Stomach (tissue), 8 donors: ENCODE measurements at regions not wholly inside any gene's neighbourhood (a gene's known extent, or its start where the extent isn't known, plus 50 kb on each side); places are given as distances from the start of the nearest gene placed in this dataset.

Experiments
- DNase-seq, 2 donors: peaks; one replicate each; pipeline versions ENCODE4 v3.0.0 to v3.0.0-alpha.2; 2013 to 2019
- H3K27ac ChIP-seq, 5 donors: fragments of 200-600 bp in 4 of 5; sonication (generic) in 4 of 5; one replicate each; pipeline ENCODE4 v1.5.1; 2013 to 2019; ENCODE audit warnings: mild to moderate bottlenecking in 1 of 5, moderate library complexity in 1 of 5
- H3K27me3 ChIP-seq, 3 donors: fragments of 200-600 bp; sonication (generic); one replicate each; pipeline ENCODE4 v1.5.1; 2017 to 2019; ENCODE audit warnings: mixed run types in 1 of 3
- H3K36me3 ChIP-seq, 4 donors: fragments of 200-600 bp; sonication (generic); 1 replicate in 3 of 4; 2 replicates in 1 of 4; pipeline ENCODE4 v1.5.1; 2016 to 2019
- H3K4me1 ChIP-seq, 4 donors: fragments of 200-600 bp; sonication (generic); one replicate each; pipeline ENCODE4 v1.5.1; 2016 to 2019
- H3K4me3 ChIP-seq, 4 donors: fragments of 200-600 bp; sonication (generic) in 3 of 4; one replicate each; pipeline ENCODE4 v1.5.1; 2016 to 2019; ENCODE audit warnings: mild to moderate bottlenecking in 1 of 4
- H3K9me3 ChIP-seq, 4 donors: fragments of 200-600 bp; sonication (generic); one replicate each; pipeline ENCODE4 v1.5.1; 2016 to 2019
- EP300 ChIP-seq: sonication (generic); formaldehyde crosslinking; IDR thresholded peaks from one replicate; pipeline ENCODE4 v1.6.1; 2017; ENCODE audit warnings: antibody characterized with exemption
- POLR2A ChIP-seq, 4 donors: fragments of 450-650 bp; IDR thresholded peaks; one replicate each; pipeline ENCODE4 v1.6.1; 2016; ENCODE audit warnings: antibody characterized with exemption in 4 of 4, control low read depth in 2 of 4, mild to moderate bottlenecking in 1 of 4, moderate library complexity in 1 of 4
- POLR2AphosphoS5 ChIP-seq, 3 donors: sonication (generic); formaldehyde crosslinking; IDR thresholded peaks; one replicate each; pipeline ENCODE4 v1.6.1; 2016; ENCODE audit warnings: antibody characterized with exemption in 3 of 3
- WGBS, 5 donors: extraction: QIAGEN DNeasy Blood & Tissue Kit in 3 of 5; methylation state at CpG; one replicate each; pipeline versions ENCODE4 v1.1.5 to v1.1.7; 2013 to 2018; 5-methylcytosine and 5-hydroxymethylcytosine counted together
- intact Hi-C: fragments of 100-400 bp; cut with DNase I; formaldehyde crosslinking; loops from one replicate; pipeline ENCODE4 v1.15.1; 2023; ENCODE audit warnings: low total_unique reads
- TF ChIP-seq, protein P1 (sequence below), 7 experiments: fragments of 450-650 bp in 4 of 7; fragments of 200-600 bp in 3 of 7; sonication (generic) in 3 of 7; IDR thresholded peaks; one replicate each; pipeline ENCODE4 v1.5.1; 2016 to 2019; ENCODE audit warnings: antibody characterized with exemption in 7 of 7, control low read depth in 2 of 7, mild to moderate bottlenecking in 1 of 7
- donor health status: healthy with polysubstance abuse.
- donor health status: Bipolar disorder and iron deficiency.
- donor health status: healthy.

- no peak overlapping the region for H3K27ac ChIP-seq
- 90 to 96% (median 95%) methylated on average over 7 of the region's 7 CpGs for WGBS, 5 donors
- no peaks in the 10 kb centered on the region for H3K27me3 ChIP-seq
- TF ChIP-seq, protein P1, sequence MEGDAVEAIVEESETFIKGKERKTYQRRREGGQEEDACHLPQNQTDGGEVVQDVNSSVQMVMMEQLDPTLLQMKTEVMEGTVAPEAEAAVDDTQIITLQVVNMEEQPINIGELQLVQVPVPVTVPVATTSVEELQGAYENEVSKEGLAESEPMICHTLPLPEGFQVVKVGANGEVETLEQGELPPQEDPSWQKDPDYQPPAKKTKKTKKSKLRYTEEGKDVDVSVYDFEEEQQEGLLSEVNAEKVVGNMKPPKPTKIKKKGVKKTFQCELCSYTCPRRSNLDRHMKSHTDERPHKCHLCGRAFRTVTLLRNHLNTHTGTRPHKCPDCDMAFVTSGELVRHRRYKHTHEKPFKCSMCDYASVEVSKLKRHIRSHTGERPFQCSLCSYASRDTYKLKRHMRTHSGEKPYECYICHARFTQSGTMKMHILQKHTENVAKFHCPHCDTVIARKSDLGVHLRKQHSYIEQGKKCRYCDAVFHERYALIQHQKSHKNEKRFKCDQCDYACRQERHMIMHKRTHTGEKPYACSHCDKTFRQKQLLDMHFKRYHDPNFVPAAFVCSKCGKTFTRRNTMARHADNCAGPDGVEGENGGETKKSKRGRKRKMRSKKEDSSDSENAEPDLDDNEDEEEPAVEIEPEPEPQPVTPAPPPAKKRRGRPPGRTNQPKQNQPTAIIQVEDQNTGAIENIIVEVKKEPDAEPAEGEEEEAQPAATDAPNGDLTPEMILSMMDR (IDR thresholded peaks at IDR 0.05), result no peak
- no peak for TF ChIP-seq EP300
- TF ChIP-seq POLR2A (IDR thresholded peaks at IDR 0.05), result no peak
- TF ChIP-seq POLR2AphosphoS5 (IDR thresholded peaks at IDR 0.05), result no peak
- DNase-seq, result no peak
- H3K36me3 ChIP-seq, result no peaks in the 10 kb centered on the region
- no peaks in the 10 kb centered on the region for H3K9me3 ChIP-seq
- no peak overlapping the region for H3K4me3 ChIP-seq
- intact Hi-C loops, result no loop called here
- H3K4me1 ChIP-seq, result peaks cover 0 to 37% (median 16%) of the 10 kb centered on the region in 4 donors
These were observed 51.2 kb upstream of the RMDN2 start for GRCh38 chr2:37873749-37874330.

DNA sequence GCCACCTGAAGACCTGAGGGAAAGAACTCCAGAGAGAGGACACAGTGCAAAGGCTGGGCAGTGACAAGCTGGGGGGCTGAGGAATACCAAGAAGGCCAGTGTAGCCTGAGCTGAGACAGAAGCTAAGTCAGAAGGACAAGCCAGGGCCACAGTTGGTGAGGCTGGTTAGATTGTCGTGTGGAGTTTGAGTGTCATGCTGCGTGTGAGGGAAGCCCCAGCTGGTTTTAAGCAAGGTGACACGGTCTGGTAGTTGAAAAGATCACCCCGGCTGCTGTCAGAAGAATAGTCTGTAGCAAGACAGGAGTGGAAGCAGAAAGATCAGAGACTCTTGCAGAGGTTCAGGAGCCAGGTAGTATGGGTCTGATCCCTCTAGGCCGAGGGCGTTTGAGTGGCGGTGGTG lies 50.6 kb upstream of the RMDN2 start:
- H3K4me1 ChIP-seq, result peaks cover 0 to 37% (median 16%) of the 10 kb centered on the region in 4 donors
- no peaks in the 10 kb centered on the region for H3K27me3 ChIP-seq
- intact Hi-C loops, result no loop called here
- H3K27ac ChIP-seq, result no peak overlapping the region
- no peaks in the 10 kb centered on the region for H3K36me3 ChIP-seq
- no peak overlapping the region for H3K4me3 ChIP-seq
- no peak for DNase-seq
- WGBS, 5 donors, result 91 to 96% (median 95%) methylated on average over 7 of the region's 7 CpGs
- no peaks in the 10 kb centered on the region for H3K9me3 ChIP-seq
- TF ChIP-seq POLR2AphosphoS5 (IDR thresholded peaks at IDR 0.05) (no peak), EP300 (no peak), POLR2A (IDR thresholded peaks at IDR 0.05) (no peak)
- TF ChIP-seq, protein P1 (IDR thresholded peaks at IDR 0.05), result no peak
